Astrocyte of the cerebellum (primary cell): ENCODE measurements at regions not wholly inside any gene's neighbourhood (a gene's known extent, or its start where the extent isn't known, plus 50 kb on each side); places are given as distances from the start of the nearest gene placed in this dataset.

Experiments used
- DNase-seq: peaks from one replicate; pipeline ENCODE4 v3.0.0-alpha.2; 2011; ENCODE audit warnings: low read depth
- H3K4me3 ChIP-seq: 2 replicates; pipeline ENCODE4 v1.5.1; 2011; ENCODE audit warnings: mild to moderate bottlenecking, low read depth, low read length, moderate library complexity
- in situ Hi-C: cut with HindIII; loops from 2 replicates; pipeline ENCODE4 v1.10.0; 2017; ENCODE audit warnings: low sequenced_read_pairs
- TF ChIP-seq, protein P1 (sequence below): IDR thresholded peaks from 2 replicates; pipeline ENCODE4 v1.5.1; 2012; ENCODE audit warnings: low read length, low read depth, moderate library complexity, mild to moderate bottlenecking; ENCODE audit errors: missing control alignments

- in situ Hi-C loops = no loop called here
- no peak overlapping the region for H3K4me3 ChIP-seq
- no peak for DNase-seq
- TF ChIP-seq, protein P1, sequence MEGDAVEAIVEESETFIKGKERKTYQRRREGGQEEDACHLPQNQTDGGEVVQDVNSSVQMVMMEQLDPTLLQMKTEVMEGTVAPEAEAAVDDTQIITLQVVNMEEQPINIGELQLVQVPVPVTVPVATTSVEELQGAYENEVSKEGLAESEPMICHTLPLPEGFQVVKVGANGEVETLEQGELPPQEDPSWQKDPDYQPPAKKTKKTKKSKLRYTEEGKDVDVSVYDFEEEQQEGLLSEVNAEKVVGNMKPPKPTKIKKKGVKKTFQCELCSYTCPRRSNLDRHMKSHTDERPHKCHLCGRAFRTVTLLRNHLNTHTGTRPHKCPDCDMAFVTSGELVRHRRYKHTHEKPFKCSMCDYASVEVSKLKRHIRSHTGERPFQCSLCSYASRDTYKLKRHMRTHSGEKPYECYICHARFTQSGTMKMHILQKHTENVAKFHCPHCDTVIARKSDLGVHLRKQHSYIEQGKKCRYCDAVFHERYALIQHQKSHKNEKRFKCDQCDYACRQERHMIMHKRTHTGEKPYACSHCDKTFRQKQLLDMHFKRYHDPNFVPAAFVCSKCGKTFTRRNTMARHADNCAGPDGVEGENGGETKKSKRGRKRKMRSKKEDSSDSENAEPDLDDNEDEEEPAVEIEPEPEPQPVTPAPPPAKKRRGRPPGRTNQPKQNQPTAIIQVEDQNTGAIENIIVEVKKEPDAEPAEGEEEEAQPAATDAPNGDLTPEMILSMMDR = no peak
Measured at GRCh38 chr4:110878956-110879355, 256.1 kb upstream of the PITX2 start.

GRCh38 chr4:110886270-110886669, 263.4 kb upstream of the PITX2 start:
- in situ Hi-C loops = no loop called here
- H3K4me3 ChIP-seq = no peak overlapping the region
- TF ChIP-seq, protein P1 = no peak
- DNase-seq = no peak

GRCh38 chr4:110886856-110887255, 264.0 kb upstream of the PITX2 start:
- DNase-seq = no peak
- no peak overlapping the region for H3K4me3 ChIP-seq
- in situ Hi-C loops = no loop called here
- TF ChIP-seq, protein P1 = no peak

DNA sequence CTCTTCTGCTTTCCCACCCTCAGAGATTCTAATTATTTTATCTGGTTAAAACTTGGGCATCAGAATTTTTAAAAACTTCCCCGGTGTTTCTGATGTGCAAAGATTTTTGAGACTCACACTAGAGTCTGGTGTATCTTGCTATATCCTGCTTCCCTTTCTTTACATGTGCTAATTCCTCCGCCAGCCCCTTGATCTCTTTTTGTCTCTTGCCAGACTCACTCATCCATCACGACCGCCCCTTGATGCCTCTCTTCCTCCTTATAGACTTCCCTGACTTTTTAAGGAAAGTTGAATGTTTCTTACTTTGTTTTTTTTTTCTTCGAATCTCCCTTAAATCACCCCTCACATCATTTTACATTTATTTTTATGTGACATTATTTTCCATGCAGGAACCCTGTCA, 274.9 kb upstream of the PITX2 start:
- TF ChIP-seq, protein P1 = no peak
- H3K4me3 ChIP-seq = no peak overlapping the region
- DNase-seq = no peak
- in situ Hi-C loops = no loop called here

DNA sequence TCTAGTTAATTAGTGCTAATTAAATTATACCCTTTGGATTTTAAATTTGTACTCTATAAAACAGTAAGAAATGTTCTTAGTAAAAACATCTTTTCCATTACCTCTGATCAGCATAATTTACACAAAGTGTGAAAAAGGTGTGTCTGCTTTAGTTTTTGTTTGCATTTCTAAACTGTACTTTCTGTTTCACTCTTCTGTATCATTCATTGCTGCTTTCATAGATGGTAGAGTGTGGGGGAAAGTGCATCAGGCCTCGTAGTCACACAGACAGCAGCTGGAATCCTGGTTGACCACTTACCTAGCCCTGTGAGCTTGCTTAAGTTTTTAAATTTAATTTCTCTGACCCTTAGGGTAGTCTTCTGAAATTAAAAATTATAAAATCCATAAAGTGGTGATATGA, 275.4 kb upstream of the PITX2 start:
- TF ChIP-seq, protein P1 = no peak
- H3K4me3 ChIP-seq = no peak overlapping the region
- no peak for DNase-seq
- in situ Hi-C loops = no loop called here

- H3K4me3 ChIP-seq = no peak overlapping the region
- TF ChIP-seq, protein P1 = no peak
- DNase-seq = no peak
- in situ Hi-C loops = no loop called here
Measured at GRCh38 chr4:110900213-110900769, 277.4 kb upstream of the PITX2 start.
